ENCODE measurements at regions not wholly inside any gene's neighbourhood (a gene's known extent, or its start where the extent isn't known, plus 50 kb on each side); places are given as distances from the start of the nearest gene placed in this dataset.

DNA sequence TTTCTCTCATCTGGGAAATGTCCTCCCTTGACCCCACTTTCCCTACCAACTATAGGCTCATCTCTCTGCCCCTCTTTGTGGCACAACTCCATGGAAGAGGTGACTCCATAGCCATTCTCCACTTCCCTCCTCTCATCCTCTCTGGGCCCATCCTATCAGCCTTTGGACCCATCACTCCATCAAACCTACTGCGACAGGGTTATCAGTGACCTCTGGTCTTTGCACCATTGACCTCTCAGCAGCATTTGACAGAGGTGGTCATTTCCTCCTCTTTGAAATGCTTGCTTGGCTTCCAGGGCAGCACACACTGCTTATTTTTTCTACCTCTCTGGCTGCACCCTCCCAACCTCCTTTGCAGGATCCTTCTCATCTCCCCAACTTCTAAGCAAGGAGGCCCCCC, 113.1 kb upstream of the SLC25A36 start:
- H3K9me3 Mint-ChIP-seq = no peaks in the 10 kb centered on the region
- no peak for DNase-seq
- peaks cover 7% of the 10 kb centered on the region for H3K4me1 Mint-ChIP-seq (ENCODE audit: low read depth)
- ATAC-seq (replicated peaks in 1 of 2) = no peak
- no peak overlapping the region for H3K4me3 Mint-ChIP-seq
- H3K27me3 Mint-ChIP-seq (ENCODE audit: low read depth) = peaks cover 5% of the 10 kb centered on the region
- H3K27ac Mint-ChIP-seq = no peak overlapping the region
- no peaks in the 10 kb centered on the region for H3K36me3 Mint-ChIP-seq (ENCODE audit: insufficient read depth in 2 of 2)

DNA sequence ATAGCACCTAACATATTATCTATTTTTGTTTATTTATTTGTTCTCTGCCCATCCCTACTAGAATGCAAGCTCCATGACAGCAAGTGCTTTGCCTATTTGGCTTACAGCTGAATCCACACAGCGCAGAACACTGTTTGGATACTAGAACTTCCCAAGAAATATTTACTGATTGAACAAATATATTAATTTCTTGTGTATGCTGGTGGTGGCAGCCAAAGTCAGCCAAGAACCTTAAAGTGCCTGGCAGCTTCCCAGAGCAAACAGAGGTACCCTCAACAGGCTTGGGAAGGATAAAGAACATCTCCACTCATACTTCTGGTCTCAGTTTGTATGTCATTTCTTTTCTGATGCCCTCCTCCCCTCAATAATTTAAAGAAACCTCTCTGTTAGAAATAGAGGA, 111.8 kb upstream of the SLC25A36 start:
- H3K4me1 Mint-ChIP-seq (ENCODE audit: low read depth) = peaks cover 7% of the 10 kb centered on the region
- no peaks in the 10 kb centered on the region for H3K36me3 Mint-ChIP-seq (ENCODE audit: insufficient read depth in 2 of 2)
- ATAC-seq (replicated peaks in 1 of 2) (no peak), DNase-seq (no peak)
- no peaks in the 10 kb centered on the region for H3K9me3 Mint-ChIP-seq
- H3K27me3 Mint-ChIP-seq (ENCODE audit: low read depth) = peaks cover 5% of the 10 kb centered on the region
- no peak overlapping the region for H3K4me3 Mint-ChIP-seq
- no peak overlapping the region for H3K27ac Mint-ChIP-seq

DNA sequence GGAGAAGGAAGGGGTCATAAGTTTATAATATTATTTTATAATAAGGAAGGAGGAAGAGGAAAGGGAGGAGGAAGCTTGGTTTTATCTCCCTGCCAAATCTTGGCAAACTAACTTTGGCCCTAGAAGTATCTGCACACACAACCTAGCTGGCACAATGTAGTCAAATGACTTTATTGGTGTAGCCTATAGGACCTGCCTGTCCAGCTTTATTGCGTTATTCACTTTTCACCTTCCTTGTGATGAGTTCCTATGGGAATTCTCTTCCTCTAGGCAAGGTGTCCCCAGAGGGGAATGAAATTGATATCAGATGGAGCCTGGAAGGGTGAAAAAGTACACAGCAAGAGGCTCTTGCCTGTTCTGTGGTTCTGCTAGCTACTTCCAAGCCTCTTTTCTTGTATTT, 111.2 kb upstream of the SLC25A36 start:
- H3K4me1 Mint-ChIP-seq (ENCODE audit: low read depth) = peaks cover 7% of the 10 kb centered on the region
- H3K36me3 Mint-ChIP-seq (ENCODE audit: insufficient read depth in 2 of 2) = no peaks in the 10 kb centered on the region
- no peak for DNase-seq
- no peaks in the 10 kb centered on the region for H3K9me3 Mint-ChIP-seq
- H3K4me3 Mint-ChIP-seq = no peak overlapping the region
- peaks cover 5% of the 10 kb centered on the region for H3K27me3 Mint-ChIP-seq (ENCODE audit: low read depth)
- no peak overlapping the region for H3K27ac Mint-ChIP-seq
- no peak for ATAC-seq (replicated peaks in 1 of 2)

- H3K9me3 Mint-ChIP-seq = no peaks in the 10 kb centered on the region
- peaks cover 5% of the 10 kb centered on the region for H3K27me3 Mint-ChIP-seq (ENCODE audit: low read depth)
- H3K36me3 Mint-ChIP-seq (ENCODE audit: insufficient read depth in 2 of 2) = no peaks in the 10 kb centered on the region
- ATAC-seq (replicated peaks in 1 of 2) (no peak), DNase-seq (no peak)
- peaks cover 7% of the 10 kb centered on the region for H3K4me1 Mint-ChIP-seq (ENCODE audit: low read depth)
- no peak overlapping the region for H3K27ac Mint-ChIP-seq
- no peak overlapping the region for H3K4me3 Mint-ChIP-seq
Observed at GRCh38 chr3:140832883-140833282, 108.8 kb upstream of the SLC25A36 start.

DNA sequence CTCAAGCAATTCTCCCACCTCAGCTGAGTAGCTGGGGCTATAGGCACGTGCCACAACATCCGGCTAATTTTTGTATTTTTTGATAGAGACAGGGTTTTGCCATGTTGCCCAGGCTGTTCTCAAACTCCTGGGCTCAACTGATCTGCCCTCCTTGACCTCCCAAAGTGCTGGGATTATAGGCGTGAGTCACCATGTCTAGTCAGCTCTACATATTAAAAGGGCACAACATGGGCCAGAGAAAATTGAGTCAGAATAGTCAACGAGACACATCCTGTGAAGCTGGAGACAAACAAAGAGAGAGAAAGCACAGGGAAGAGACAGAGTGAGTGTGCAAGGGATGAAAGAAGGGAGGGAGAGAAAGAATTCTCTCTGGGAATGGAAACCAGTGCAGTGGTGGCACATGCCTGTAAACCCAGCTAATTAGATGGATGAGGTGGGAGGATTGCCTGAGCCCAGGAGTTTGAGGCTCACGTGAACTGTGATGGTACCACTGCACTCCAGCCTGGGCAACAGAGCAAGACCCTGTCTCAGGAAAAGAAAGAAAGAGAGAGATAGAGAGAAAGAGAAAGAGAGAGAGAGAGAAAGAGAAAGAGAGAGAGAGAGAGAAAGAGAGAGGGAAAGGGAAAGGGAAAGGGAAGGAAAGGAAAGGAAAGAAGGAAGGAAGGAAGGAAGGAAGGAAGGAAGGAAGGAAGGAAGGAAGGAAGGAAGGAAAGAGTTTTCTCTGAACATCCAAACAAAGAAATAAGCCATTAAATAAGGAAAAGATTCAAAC, 107.2 kb upstream of the SLC25A36 start:
- peaks cover 7% of the 10 kb centered on the region for H3K4me1 Mint-ChIP-seq (ENCODE audit: low read depth)
- DNase-seq (no peak), ATAC-seq (replicated peaks in 1 of 2) (no peak)
- no peaks in the 10 kb centered on the region for H3K9me3 Mint-ChIP-seq
- H3K27ac Mint-ChIP-seq = peak overlapping the region; percentile 7
- H3K36me3 Mint-ChIP-seq (ENCODE audit: insufficient read depth in 2 of 2) = no peaks in the 10 kb centered on the region
- H3K4me3 Mint-ChIP-seq = no peak overlapping the region
- peaks cover 5% of the 10 kb centered on the region for H3K27me3 Mint-ChIP-seq (ENCODE audit: low read depth)

DNA sequence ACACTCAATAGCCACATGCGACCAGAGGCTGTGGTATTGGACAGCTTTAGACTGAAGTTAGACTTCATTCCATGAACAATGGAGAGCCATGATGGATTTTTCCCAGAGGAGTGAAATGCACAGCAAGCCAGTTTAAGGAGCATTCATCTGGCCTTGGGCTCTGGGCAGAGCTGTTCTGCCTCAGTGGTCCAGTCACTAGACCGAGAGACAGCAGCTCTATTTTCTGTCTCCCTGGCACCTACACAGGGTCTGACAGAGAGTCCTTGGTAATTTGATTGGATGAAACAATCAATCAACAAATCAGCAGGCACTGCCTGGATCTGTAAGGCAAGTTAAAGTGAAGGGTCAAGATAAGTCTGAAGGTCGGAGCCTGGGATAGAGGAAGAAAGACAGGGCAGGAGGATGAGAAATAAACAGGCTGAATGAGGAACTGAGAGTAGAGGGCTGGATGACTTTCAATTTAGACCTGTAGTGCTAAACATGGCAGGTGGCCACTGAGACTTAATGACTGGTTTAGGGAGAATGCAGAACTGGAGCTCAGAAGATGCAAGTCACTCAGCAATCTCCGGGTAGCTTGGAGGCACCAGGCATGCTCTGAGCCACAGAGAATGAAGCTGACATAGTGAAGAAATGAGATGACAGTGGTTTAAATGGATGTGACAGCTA, 98.5 kb upstream of the SLC25A36 start:
- Mint-ChIP-seq H3K27me3 (ENCODE audit: low read depth) (peaks cover 14% of the 10 kb centered on the region), H3K4me3 (no peak overlapping the region), H3K9me3 (no peaks in the 10 kb centered on the region), H3K36me3 (ENCODE audit: insufficient read depth in 2 of 2) (no peaks in the 10 kb centered on the region), H3K27ac (no peak overlapping the region), H3K4me1 (ENCODE audit: low read depth) (peaks cover 16% of the 10 kb centered on the region)
- no peak for DNase-seq
- no peak for ATAC-seq (replicated peaks in 1 of 2)

- H3K36me3 Mint-ChIP-seq (ENCODE audit: insufficient read depth in 2 of 2) = no peaks in the 10 kb centered on the region
- DNase-seq (no peak), ATAC-seq (replicated peaks in 1 of 2) (no peak)
- no peak overlapping the region for H3K27ac Mint-ChIP-seq
- no peaks in the 10 kb centered on the region for H3K9me3 Mint-ChIP-seq
- H3K27me3 Mint-ChIP-seq (ENCODE audit: low read depth) = peaks cover 14% of the 10 kb centered on the region
- H3K4me1 Mint-ChIP-seq (ENCODE audit: low read depth) = peaks cover 16% of the 10 kb centered on the region
- no peak overlapping the region for H3K4me3 Mint-ChIP-seq
Observed at GRCh38 chr3:140843656-140844055, 98.0 kb upstream of the SLC25A36 start.

- no peaks in the 10 kb centered on the region for H3K36me3 Mint-ChIP-seq (ENCODE audit: insufficient read depth in 2 of 2)
- peaks cover 16% of the 10 kb centered on the region for H3K4me1 Mint-ChIP-seq (ENCODE audit: low read depth)
- DNase-seq (no peak), ATAC-seq (replicated peaks in 1 of 2) (no peak)
- H3K27me3 Mint-ChIP-seq (ENCODE audit: low read depth) = peaks cover 14% of the 10 kb centered on the region
- H3K9me3 Mint-ChIP-seq = no peaks in the 10 kb centered on the region
- H3K4me3 Mint-ChIP-seq = no peak overlapping the region
- no peak overlapping the region for H3K27ac Mint-ChIP-seq
Observed at GRCh38 chr3:140844072-140844471, 97.6 kb upstream of the SLC25A36 start.

- Mint-ChIP-seq H3K27me3 (ENCODE audit: low read depth) (peaks cover 14% of the 10 kb centered on the region), H3K9me3 (no peaks in the 10 kb centered on the region), H3K4me3 (no peak overlapping the region), H3K27ac (no peak overlapping the region), H3K4me1 (ENCODE audit: low read depth) (peaks cover 16% of the 10 kb centered on the region), H3K36me3 (ENCODE audit: insufficient read depth in 2 of 2) (no peaks in the 10 kb centered on the region)
- DNase-seq = no peak
- no peak for ATAC-seq (replicated peaks in 1 of 2)
Observed at GRCh38 chr3:140845882-140846281, 95.8 kb upstream of the SLC25A36 start.

- no peak overlapping the region for H3K27ac Mint-ChIP-seq
- no peak overlapping the region for H3K4me3 Mint-ChIP-seq
Observed at GRCh38 chr3:140848666-140849065, 93.0 kb upstream of the SLC25A36 start.

GRCh38 chr3:140850210-140850955, 91.3 kb upstream of the SLC25A36 start:
- no peak overlapping the region for H3K27ac Mint-ChIP-seq
- peaks cover 10% of the 10 kb centered on the region for H3K27me3 Mint-ChIP-seq (ENCODE audit: low read depth)
- ATAC-seq (replicated peaks in 1 of 2) (no peak), DNase-seq (no peak)
- no peaks in the 10 kb centered on the region for H3K36me3 Mint-ChIP-seq (ENCODE audit: insufficient read depth in 2 of 2)
- no peak overlapping the region for H3K4me3 Mint-ChIP-seq
- H3K9me3 Mint-ChIP-seq = no peaks in the 10 kb centered on the region
- peaks cover 12% of the 10 kb centered on the region for H3K4me1 Mint-ChIP-seq (ENCODE audit: low read depth)

More at GRCh38 chr3:140848666-140849065, 93.0 kb upstream of the SLC25A36 start:
- Mint-ChIP-seq H3K9me3 (no peaks in the 10 kb centered on the region), H3K36me3 (ENCODE audit: insufficient read depth in 2 of 2) (no peaks in the 10 kb centered on the region), H3K4me1 (ENCODE audit: low read depth) (peaks cover 16% of the 10 kb centered on the region), H3K27me3 (ENCODE audit: low read depth) (peaks cover 10% of the 10 kb centered on the region)
- no peak for DNase-seq
- ATAC-seq (replicated peaks in 1 of 2) = no peak

DNA sequence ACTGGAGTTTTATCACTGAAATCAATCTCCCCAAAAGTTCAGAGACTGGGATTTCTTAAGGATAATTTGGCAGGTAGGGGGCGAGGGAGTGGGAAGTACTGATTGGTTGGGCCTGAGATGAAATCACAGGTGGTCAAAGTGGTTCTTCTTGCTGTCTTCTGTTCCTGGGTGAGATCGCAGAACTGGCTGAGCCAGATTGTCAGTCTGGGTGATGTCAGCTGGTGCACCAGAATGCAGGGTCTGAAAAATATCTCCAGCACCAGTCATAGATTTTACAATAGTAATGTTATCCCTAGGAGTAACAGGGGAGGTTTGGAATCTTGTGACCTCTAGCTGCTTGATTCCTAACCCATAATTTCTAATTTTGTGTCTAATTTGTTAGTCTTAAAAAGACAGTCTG, 86.7 kb upstream of the SLC25A36 start:
- ATAC-seq (replicated peaks in 1 of 2) = no peak
- Mint-ChIP-seq H3K4me3 (no peak overlapping the region), H3K4me1 (ENCODE audit: low read depth) (no peaks in the 10 kb centered on the region), H3K27ac (no peak overlapping the region), H3K9me3 (no peaks in the 10 kb centered on the region), H3K27me3 (ENCODE audit: low read depth) (no peaks in the 10 kb centered on the region), H3K36me3 (ENCODE audit: insufficient read depth in 2 of 2) (no peaks in the 10 kb centered on the region)
- DNase-seq = no peak

DNA sequence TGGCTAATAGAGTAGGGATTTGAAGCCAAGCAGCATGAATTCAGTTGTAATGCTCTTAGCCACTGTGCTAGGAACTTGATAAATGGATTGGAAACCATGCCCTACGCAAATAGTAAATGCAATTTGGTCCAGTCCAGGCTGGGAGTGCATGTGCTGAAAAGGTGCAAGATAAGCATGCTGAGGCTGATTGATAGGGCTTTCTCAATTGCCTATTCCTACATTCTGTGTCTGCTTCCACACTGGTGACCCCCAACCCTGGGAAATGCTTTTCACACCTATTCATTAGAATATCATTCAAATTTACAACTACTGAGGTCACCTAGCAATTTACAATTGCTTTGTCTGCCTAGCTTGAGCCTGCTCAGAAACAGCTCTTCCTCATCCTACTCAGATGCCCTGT, 84.7 kb upstream of the SLC25A36 start:
- Mint-ChIP-seq H3K9me3 (no peaks in the 10 kb centered on the region), H3K36me3 (ENCODE audit: insufficient read depth in 2 of 2) (no peaks in the 10 kb centered on the region), H3K27ac (no peak overlapping the region), H3K4me3 (no peak overlapping the region), H3K27me3 (ENCODE audit: low read depth) (no peaks in the 10 kb centered on the region), H3K4me1 (ENCODE audit: low read depth) (no peaks in the 10 kb centered on the region)
- ATAC-seq (replicated peaks in 1 of 2) = no peak
- DNase-seq = no peak
